A549 (cell line): ENCODE measurements at regions not wholly inside any gene's neighbourhood (a gene's known extent, or its start where the extent isn't known, plus 50 kb on each side); places are given as distances from the start of the nearest gene placed in this dataset.
A peak's percentile ranks its signal among the peaks of the same experiment; 100 is the strongest.

ENCODE experiments used
- ATAC-seq, 2 experiments: fragments of 200-7000 bp in 1 of 2; fragments of >200 bp in 1 of 2; cut with Nextera tagmentation in 1 of 2; cut with Tn5 transposase in 1 of 2; 3 replicates each; pipeline versions ENCODE4 v1.8.0 to v1.9.1; 2018 to 2020; ENCODE audit warnings: mild to moderate bottlenecking in 1 of 2, moderate library complexity in 1 of 2
- CTCF ChIA-PET: fragments of 300-600 bp; sonication (Branson Sonifier 250); formaldehyde crosslinking; extraction: SDS; loops from one replicate; lab custom pipeline; 2021; ENCODE audit warnings: antibody characterized with exemption, inconsistent platforms; lab: Yijun Ruan, JAX
- POLR2A ChIA-PET: fragments of 350-600 bp; formaldehyde crosslinking; extraction: SDS; loops from one replicate; lab custom pipeline; 2021; ENCODE audit warnings: antibody characterized with exemption, inconsistent platforms; lab: Yijun Ruan, JAX
- DNase-seq, 2 experiments: peaks; one replicate each; pipeline versions ENCODE4 v3.0.0 to v3.0.0-alpha.2; 2011 to 2016; ENCODE audit warnings: low read depth in 1 of 2, low spot score in 1 of 2
- FAIRE-seq: peaks from 2 replicates; lab custom pipeline; 2011; peaks lifted over from hg19 to GRCh38; lab: Jason Lieb, UNC
- H3K27ac ChIP-seq, 2 experiments: fragments of >200 bp; sonication (Bioruptor Twin); formaldehyde crosslinking; 3 replicates each; pipeline ENCODE4 v1.5.1; 2016 to 2017
- H3K4me1 ChIP-seq: fragments of >200 bp; sonication (Bioruptor Twin); formaldehyde crosslinking; 3 replicates; pipeline ENCODE4 v1.6.1; 2016
- H3K4me2 ChIP-seq: fragments of >200 bp; sonication (Bioruptor Twin); formaldehyde crosslinking; 3 replicates; pipeline ENCODE4 v1.6.1; 2016
- H3K4me3 ChIP-seq: fragments of >200 bp; sonication (Bioruptor Twin); formaldehyde crosslinking; 3 replicates; pipeline ENCODE4 v1.5.1; 2016
- H3K9me3 ChIP-seq: fragments of >200 bp; sonication (Bioruptor Twin); formaldehyde crosslinking; 3 replicates; pipeline ENCODE4 v1.6.1; 2016
- BHLHE40 ChIP-seq: IDR thresholded peaks from 2 replicates; pipeline ENCODE4 v1.6.1; 2012; ENCODE audit warnings: low read depth, low read length, inconsistent platforms
- CBX2 ChIP-seq: fragments of 200-600 bp; sonication (generic); IDR thresholded peaks from 2 replicates; pipeline ENCODE4 v1.6.1; 2016; ENCODE audit warnings: low read depth, mild to moderate bottlenecking, borderline replicate concordance
- CHD2 ChIP-seq: fragments of 150-350 bp; IDR thresholded peaks from 2 replicates; pipeline ENCODE4 v1.6.1; 2014; ENCODE audit warnings: low read length; ENCODE audit not compliant: partially characterized antibody
- CHD4 ChIP-seq: fragments of 200-600 bp; sonication (generic); IDR thresholded peaks from 2 replicates; pipeline ENCODE4 v1.6.1; 2016; ENCODE audit warnings: antibody characterized with exemption, mild to moderate bottlenecking, borderline replicate concordance
- CTCF ChIP-seq: fragments of >200 bp; sonication (Bioruptor Twin); formaldehyde crosslinking; IDR thresholded peaks from 3 replicates; pipeline ENCODE4 v1.5.1; 2016
- EHMT2 ChIP-seq: fragments of 200-600 bp; sonication (generic); IDR thresholded peaks from 2 replicates; pipeline ENCODE4 v1.6.1; 2016; ENCODE audit warnings: antibody characterized with exemption, low read depth, mild to moderate bottlenecking, moderate library complexity
- EP300 ChIP-seq, 2 experiments: fragments of >200 bp; sonication (Bioruptor Twin); formaldehyde crosslinking; IDR thresholded peaks; 2 replicates in 1 of 2; 3 replicates in 1 of 2; pipeline ENCODE4 v1.6.1; 2016 to 2017
- ESRRA ChIP-seq: fragments of 150-350 bp; IDR thresholded peaks from 2 replicates; pipeline ENCODE4 v1.6.1; 2014; ENCODE audit warnings: mild to moderate bottlenecking, low read length, borderline replicate concordance
- FOSB ChIP-seq: fragments of 250-450 bp; sonication (Bioruptor Pico); IDR thresholded peaks from 2 replicates; pipeline ENCODE4 v1.5.0; 2020; ENCODE audit warnings: mild to moderate bottlenecking, moderate library complexity
- FOSL2 ChIP-seq, 2 experiments: fragments of 450-650 bp in 1 of 2; fragments of >200 bp in 1 of 2; sonication (Bioruptor Twin) in 1 of 2; formaldehyde crosslinking; IDR thresholded peaks; 2 replicates each; pipeline versions ENCODE4 v1.5.0 to v1.6.1; 2016 to 2020; ENCODE audit warnings: mild to moderate bottlenecking in 1 of 2, moderate library complexity in 1 of 2
- FOXS1 ChIP-seq: fragments of 250-450 bp; sonication (Bioruptor Pico); IDR thresholded peaks from 2 replicates; pipeline ENCODE4 v1.5.0; 2020; ENCODE audit warnings: mild to moderate bottlenecking, moderate library complexity
- HOXB5 ChIP-seq: fragments of 250-450 bp; sonication (Bioruptor Pico); IDR thresholded peaks from 2 replicates; pipeline ENCODE4 v1.5.0; 2020; ENCODE audit warnings: mild to moderate bottlenecking, moderate library complexity
- KDM5A ChIP-seq: fragments of 200-600 bp; sonication (generic); IDR thresholded peaks from 2 replicates; pipeline ENCODE4 v1.6.1; 2016; ENCODE audit warnings: antibody characterized with exemption, mild to moderate bottlenecking
- MAFK ChIP-seq: fragments of 450-650 bp; IDR thresholded peaks from 2 replicates; pipeline ENCODE4 v1.6.1; 2014; ENCODE audit not compliant: partially characterized antibody
- MAX ChIP-seq: IDR thresholded peaks from 2 replicates; pipeline ENCODE4 v1.6.1; 2012
- NPAS2 ChIP-seq: fragments of 250-450 bp; sonication (Bioruptor Pico); IDR thresholded peaks from 2 replicates; pipeline ENCODE4 v1.8.0; 2022; ENCODE audit warnings: mild to moderate bottlenecking, moderate library complexity, borderline replicate concordance
- PHF8 ChIP-seq: fragments of 200-600 bp; sonication (generic); IDR thresholded peaks from 2 replicates; pipeline ENCODE4 v1.6.1; 2016; ENCODE audit warnings: low read depth, mild to moderate bottlenecking, antibody characterized with exemption, moderate library complexity, borderline replicate concordance
- POLR2AphosphoS2 ChIP-seq: conservative IDR thresholded peaks from 2 replicates; pipeline ENCODE4 v1.6.1; 2012; ENCODE audit warnings: low read length, improper control_type of control experiment, inconsistent platforms
- RAD21 ChIP-seq, 2 experiments: fragments of >200 bp in 1 of 2; sonication (Bioruptor Twin) in 1 of 2; formaldehyde crosslinking in 1 of 2; IDR thresholded peaks in 1 of 2; conservative IDR thresholded peaks in 1 of 2; 2 replicates in 1 of 2; 3 replicates in 1 of 2; pipeline ENCODE4 v1.6.1; 2012 to 2018; ENCODE audit warnings: inconsistent platforms in 1 of 2
- SREBF2 ChIP-seq: fragments of 450-650 bp; IDR thresholded peaks from 2 replicates; pipeline ENCODE4 v1.6.1; 2014; ENCODE audit warnings: mild to moderate bottlenecking, moderate library complexity
- ZFP36 ChIP-seq: fragments of 450-650 bp; IDR thresholded peaks from 2 replicates; pipeline ENCODE4 v1.6.1; 2014; ENCODE audit warnings: borderline replicate concordance; ENCODE audit not compliant: partially characterized antibody
- ZNF302 ChIP-seq: fragments of 250-450 bp; sonication (Bioruptor Pico); IDR thresholded peaks from 2 replicates; pipeline ENCODE4 v1.9.0; 2021; ENCODE audit warnings: inconsistent platforms, mild to moderate bottlenecking, moderate library complexity
- WGBS: methylation state at CpG from one replicate; pipeline ENCODE4 v1.1.6; 2017; ENCODE audit errors: missing lambda C conversion rate; 5-methylcytosine and 5-hydroxymethylcytosine counted together
- TF ChIP-seq, protein P1 (sequence below): fragments of 250-450 bp; sonication (Bioruptor Pico); IDR thresholded peaks from 2 replicates; pipeline ENCODE4 v1.5.0; 2020; ENCODE audit warnings: low read depth, mild to moderate bottlenecking, moderate library complexity
- TF ChIP-seq, protein P2 (sequence below): fragments of >200 bp; sonication (Bioruptor Twin); formaldehyde crosslinking; IDR thresholded peaks from 2 replicates; pipeline ENCODE4 v1.6.1; 2016

DNA sequence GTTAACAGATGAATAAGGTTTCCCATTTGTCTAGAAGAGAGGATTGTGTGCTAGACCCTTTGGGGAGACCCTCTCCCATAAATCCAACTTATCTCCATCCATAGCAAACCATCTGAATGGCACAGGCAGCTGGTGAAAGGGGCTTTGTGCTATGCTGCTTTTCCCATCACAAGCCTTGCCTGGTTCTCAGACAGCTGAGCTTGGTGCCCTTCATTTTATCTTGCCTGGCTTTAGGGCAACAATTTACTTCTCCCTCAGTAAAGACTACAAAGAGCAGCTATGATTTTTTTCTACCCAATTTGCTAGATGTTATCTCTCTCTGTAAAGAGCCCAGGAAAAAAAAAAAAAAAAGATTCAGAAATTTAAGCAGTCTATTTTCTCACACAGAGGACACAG is 117.0 kb upstream of the COL21A1 start:
- POLR2A ChIA-PET = no interaction called here
- H3K4me1 ChIP-seq = no peaks in the 10 kb centered on the region
- DNase-seq = no peak
- FAIRE-seq = no peak
- no peak overlapping the region for H3K27ac ChIP-seq
- TF ChIP-seq, protein P1, sequence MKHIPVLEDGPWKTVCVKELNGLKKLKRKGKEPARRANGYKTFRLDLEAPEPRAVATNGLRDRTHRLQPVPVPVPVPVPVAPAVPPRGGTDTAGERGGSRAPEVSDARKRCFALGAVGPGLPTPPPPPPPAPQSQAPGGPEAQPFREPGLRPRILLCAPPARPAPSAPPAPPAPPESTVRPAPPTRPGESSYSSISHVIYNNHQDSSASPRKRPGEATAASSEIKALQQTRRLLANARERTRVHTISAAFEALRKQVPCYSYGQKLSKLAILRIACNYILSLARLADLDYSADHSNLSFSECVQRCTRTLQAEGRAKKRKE = no peak
- TF ChIP-seq EP300 (IDR thresholded peaks at IDR 0.05) = no peak
- no peaks in the 10 kb centered on the region for H3K9me3 ChIP-seq
- H3K4me3 ChIP-seq = no peak overlapping the region
- no peak for ATAC-seq
- no peak overlapping the region for H3K4me2 ChIP-seq
- CTCF ChIA-PET = interaction anchor here (0.6 to 4.5 kb wide), 2 partner anchors 229 to 683 kb away, joined by 3 to 25 read pairs; no protein-coding TSS in a partner anchor

GRCh38 chr6:56363796-56364430 is 116.5 kb upstream of the COL21A1 start:
- DNase-seq (no peak), FAIRE-seq (no peak), ATAC-seq (no peak)
- H3K27ac ChIP-seq = no peak overlapping the region
- no peak overlapping the region for H3K4me2 ChIP-seq
- no peaks in the 10 kb centered on the region for H3K9me3 ChIP-seq
- CTCF ChIA-PET = interaction anchor here (4.5 kb wide), 1 partner anchor 230 kb away, joined by 25 read pairs; no protein-coding TSS in a partner anchor
- no peaks in the 10 kb centered on the region for H3K4me1 ChIP-seq
- TF ChIP-seq ZNF302 (CRISPR knock-in tag) = no peak
- no peak overlapping the region for H3K4me3 ChIP-seq
- WGBS = 86% methylated on average over 5 of the region's 5 CpGs
- POLR2A ChIA-PET = no interaction called here

- no peaks in the 10 kb centered on the region for H3K4me1 ChIP-seq
- CTCF ChIA-PET = interaction anchor here (0.9 to 4.5 kb wide), 3 partner anchors 12 to 352 kb away, joined by 3 to 25 read pairs (median 3); no protein-coding TSS in a partner anchor
- DNase-seq = no peak
- no peak overlapping the region for H3K4me3 ChIP-seq
- no peaks in the 10 kb centered on the region for H3K9me3 ChIP-seq
- H3K27ac ChIP-seq = no peak overlapping the region
- no peak for ATAC-seq
- no peak overlapping the region for H3K4me2 ChIP-seq
- POLR2A ChIA-PET = no interaction called here
- WGBS = 93% methylated on average over 4 of the region's 4 CpGs
- FAIRE-seq = no peak
- TF ChIP-seq HOXB5 (CRISPR knock-in tag) (no peak), PHF8 (no peak), ZFP36 (no peak), CHD4 (no peak), BHLHE40 (no peak), CBX2 (no peak), MAFK (no peak), FOSB (CRISPR knock-in tag) (no peak), KDM5A (no peak), MAX (no peak), ESRRA (no peak), EP300 (IDR thresholded peaks at IDR 0.05) (no peak), FOXS1 (CRISPR knock-in tag) (no peak), CHD2 (no peak)
- TF ChIP-seq, protein P2, sequence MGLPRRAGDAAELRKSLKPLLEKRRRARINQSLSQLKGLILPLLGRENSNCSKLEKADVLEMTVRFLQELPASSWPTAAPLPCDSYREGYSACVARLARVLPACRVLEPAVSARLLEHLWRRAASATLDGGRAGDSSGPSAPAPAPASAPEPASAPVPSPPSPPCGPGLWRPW = no peak
These were observed 114.4 kb upstream of the COL21A1 start for GRCh38 chr6:56361812-56362211.

DNA sequence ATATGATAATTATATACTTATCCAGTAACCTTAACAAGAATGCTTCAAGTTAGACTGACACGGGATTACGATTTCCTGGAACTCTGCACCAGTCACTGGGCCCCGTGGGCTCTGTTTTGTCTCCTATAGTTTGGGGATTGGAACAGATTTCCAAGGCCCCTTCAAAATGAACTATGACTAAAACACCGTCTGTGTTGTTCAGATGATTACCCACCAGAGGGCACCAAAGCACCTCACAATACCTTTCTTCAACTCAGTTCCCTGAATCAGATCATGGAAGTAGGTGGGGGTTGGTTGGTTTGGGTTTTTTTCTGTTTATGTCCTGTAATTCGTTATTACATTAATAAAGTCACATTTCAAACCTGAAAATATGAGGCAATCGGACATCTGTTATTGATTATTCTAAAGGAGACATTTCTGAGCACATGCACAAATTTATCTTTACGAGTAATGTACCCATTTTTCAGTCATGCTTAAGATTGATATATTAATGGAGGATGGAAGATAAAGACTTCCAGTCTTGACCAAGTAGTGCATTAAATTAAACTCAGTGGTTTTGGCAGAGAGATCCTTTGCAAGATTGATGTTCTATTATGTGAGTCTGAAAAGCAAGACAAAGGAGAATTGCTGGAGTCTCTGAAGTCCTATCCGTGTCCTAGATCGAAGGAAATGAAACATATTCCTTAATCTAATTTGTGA is 112.0 kb upstream of the COL21A1 start:
- H3K4me1 ChIP-seq = no peaks in the 10 kb centered on the region
- peak; percentile 47 to 68 for DNase-seq
- no peak for FAIRE-seq
- no peak overlapping the region for H3K27ac ChIP-seq
- no peak overlapping the region for H3K4me2 ChIP-seq
- CTCF ChIA-PET = interaction anchor here (0.9 to 1.3 kb wide), 4 partner anchors 8 to 240 kb away, joined by 3 to 9 read pairs (median 4); no protein-coding TSS in a partner anchor
- 33% methylated on average over 9 of the region's 9 CpGs for WGBS
- POLR2A ChIA-PET = no interaction called here
- no peak overlapping the region for H3K4me3 ChIP-seq
- no peaks in the 10 kb centered on the region for H3K9me3 ChIP-seq
- ATAC-seq = peak; percentile 71 to 86; a peak in 5 of 6 replicates
- peak; percentile 90 for TF ChIP-seq RAD21 (conservative IDR thresholded peaks at IDR 0.05 in 1 of 2, IDR thresholded peaks at IDR 0.05 in 1 of 2)
- TF ChIP-seq SREBF2 = no peak
- no peak for TF ChIP-seq EHMT2
- TF ChIP-seq FOSL2 (IDR thresholded peaks at IDR 0.05) = no peak
- no peak for TF ChIP-seq FOSL2 (CRISPR knock-in tag; IDR thresholded peaks at IDR 0.05)
- no peak for TF ChIP-seq FOXS1 (CRISPR knock-in tag)
- no peak for TF ChIP-seq NPAS2 (CRISPR knock-in tag)
- TF ChIP-seq CBX2 = no peak
- peak; percentile 79 for TF ChIP-seq CTCF
- TF ChIP-seq, protein P1 = no peak
- no peak for TF ChIP-seq POLR2AphosphoS2
- TF ChIP-seq ZFP36 = no peak
